ENCODE measurements at regions not wholly inside any gene's neighbourhood (a gene's known extent, or its start where the extent isn't known, plus 50 kb on each side); places are given as distances from the start of the nearest gene placed in this dataset.

DNA sequence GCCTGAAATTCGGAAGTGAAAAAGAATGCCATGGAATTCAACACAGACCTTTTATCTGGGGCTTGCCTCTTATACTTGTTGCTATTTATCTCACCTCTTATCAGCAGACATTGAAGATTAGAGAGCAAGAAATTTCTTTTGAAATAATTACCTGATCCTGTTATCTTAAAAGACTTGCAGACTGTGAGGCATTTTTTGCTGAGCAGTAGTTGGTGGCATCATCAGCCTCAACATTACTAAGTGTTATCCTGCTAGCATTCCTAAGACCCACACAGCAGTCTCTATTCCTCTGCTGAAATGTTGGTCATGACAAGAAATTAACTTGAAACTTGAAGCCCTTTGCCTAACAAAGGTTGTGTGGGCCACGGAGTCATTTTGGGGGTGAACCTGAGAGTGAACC, 186.5 kb downstream of the TRIB2 start:
- no peak overlapping the region for H3K4me3 ChIP-seq (replicated peaks; ENCODE audit: low read depth, low read length)
- no peak for DNase-seq (ENCODE audit: low read depth)
- TF ChIP-seq, protein P1, sequence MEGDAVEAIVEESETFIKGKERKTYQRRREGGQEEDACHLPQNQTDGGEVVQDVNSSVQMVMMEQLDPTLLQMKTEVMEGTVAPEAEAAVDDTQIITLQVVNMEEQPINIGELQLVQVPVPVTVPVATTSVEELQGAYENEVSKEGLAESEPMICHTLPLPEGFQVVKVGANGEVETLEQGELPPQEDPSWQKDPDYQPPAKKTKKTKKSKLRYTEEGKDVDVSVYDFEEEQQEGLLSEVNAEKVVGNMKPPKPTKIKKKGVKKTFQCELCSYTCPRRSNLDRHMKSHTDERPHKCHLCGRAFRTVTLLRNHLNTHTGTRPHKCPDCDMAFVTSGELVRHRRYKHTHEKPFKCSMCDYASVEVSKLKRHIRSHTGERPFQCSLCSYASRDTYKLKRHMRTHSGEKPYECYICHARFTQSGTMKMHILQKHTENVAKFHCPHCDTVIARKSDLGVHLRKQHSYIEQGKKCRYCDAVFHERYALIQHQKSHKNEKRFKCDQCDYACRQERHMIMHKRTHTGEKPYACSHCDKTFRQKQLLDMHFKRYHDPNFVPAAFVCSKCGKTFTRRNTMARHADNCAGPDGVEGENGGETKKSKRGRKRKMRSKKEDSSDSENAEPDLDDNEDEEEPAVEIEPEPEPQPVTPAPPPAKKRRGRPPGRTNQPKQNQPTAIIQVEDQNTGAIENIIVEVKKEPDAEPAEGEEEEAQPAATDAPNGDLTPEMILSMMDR (IDR thresholded peaks at IDR 0.05; ENCODE audit: low read length, missing control alignments) = no peak

DNA sequence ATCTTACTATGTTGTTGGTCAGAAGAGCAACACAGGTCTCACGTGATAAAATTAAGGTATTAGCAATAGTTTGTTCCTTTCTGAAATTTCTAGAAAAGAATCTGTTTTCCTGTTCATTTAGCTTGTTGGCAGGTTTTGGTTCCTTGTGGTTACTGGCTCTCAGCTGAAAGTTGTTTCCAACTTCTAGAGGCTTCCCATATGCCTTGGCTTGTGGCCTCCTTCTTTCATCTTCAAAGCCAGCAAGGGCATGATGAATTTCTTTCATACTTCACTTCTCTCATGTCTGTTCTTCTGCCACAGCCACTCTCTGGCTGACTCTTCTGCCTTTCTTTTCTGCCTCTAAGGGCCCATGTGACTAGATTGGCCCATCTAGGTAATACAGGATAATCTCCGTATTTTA, 193.7 kb downstream of the TRIB2 start:
- TF ChIP-seq, protein P1 (IDR thresholded peaks at IDR 0.05; ENCODE audit: low read length, missing control alignments) = no peak
- DNase-seq (ENCODE audit: low read depth) = no peak
- no peak overlapping the region for H3K4me3 ChIP-seq (replicated peaks; ENCODE audit: low read depth, low read length)

DNA sequence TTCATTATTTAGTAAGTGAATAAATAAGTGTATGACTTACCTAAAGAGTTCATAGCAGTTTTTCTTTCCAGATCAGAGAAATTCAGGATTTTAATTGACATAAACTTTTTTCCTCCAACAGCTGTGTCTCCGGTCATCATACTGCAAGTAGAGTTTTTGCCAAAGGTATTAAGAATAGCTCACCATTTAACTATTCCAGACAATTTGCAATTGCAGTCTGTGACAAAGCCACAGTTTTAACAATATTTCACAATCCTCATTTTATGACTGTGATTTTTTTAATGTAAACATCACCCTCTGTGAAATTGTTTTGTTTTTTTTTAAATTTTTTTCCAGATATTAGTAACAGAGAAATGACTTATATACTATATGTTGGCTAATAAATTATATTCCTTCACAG, 199.1 kb downstream of the TRIB2 start:
- H3K4me3 ChIP-seq (replicated peaks; ENCODE audit: low read depth, low read length) = no peak overlapping the region

DNA sequence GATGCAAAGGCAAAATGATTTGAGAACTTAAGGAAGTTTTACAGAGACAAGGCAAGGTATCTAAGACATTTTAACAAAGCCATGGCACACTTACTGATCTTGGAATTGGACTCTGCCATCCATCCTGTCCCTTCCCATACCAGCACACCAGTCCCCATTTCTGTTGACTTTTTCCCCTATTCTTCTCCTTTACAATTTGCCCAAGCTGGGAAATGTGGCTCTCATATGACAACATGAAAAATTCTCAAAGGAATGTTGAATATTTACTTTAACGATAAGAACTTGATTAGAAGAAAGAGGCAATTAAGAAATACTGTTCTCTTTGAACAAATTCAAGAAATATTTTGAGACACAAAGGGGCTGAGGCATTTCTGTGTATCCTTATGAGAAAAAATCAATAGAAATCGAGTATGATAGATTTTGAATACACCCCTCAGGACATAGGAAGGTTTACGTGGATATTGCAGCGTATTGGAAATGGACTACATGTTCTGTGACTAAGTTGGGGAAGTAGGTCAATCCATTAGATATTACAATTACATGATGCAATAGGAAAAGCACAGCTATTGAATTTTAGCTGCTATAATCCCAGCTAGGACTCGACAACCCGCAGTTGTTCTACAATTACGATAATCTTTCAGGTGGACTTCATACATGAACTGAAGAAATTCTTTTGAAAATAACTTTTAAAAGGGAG, 201.6 kb downstream of the TRIB2 start:
- TF ChIP-seq, protein P1 (IDR thresholded peaks at IDR 0.05; ENCODE audit: low read length, missing control alignments) = no peak
- H3K4me3 ChIP-seq (replicated peaks; ENCODE audit: low read depth, low read length) = no peak overlapping the region
- peak; percentile 72 for DNase-seq (ENCODE audit: low read depth)

More for the DNA sequence above, 199.1 kb downstream of the TRIB2 start:
- TF ChIP-seq, protein P1 (IDR thresholded peaks at IDR 0.05; ENCODE audit: low read length, missing control alignments) = no peak
- peak; percentile 33 for DNase-seq (ENCODE audit: low read depth)

DNA sequence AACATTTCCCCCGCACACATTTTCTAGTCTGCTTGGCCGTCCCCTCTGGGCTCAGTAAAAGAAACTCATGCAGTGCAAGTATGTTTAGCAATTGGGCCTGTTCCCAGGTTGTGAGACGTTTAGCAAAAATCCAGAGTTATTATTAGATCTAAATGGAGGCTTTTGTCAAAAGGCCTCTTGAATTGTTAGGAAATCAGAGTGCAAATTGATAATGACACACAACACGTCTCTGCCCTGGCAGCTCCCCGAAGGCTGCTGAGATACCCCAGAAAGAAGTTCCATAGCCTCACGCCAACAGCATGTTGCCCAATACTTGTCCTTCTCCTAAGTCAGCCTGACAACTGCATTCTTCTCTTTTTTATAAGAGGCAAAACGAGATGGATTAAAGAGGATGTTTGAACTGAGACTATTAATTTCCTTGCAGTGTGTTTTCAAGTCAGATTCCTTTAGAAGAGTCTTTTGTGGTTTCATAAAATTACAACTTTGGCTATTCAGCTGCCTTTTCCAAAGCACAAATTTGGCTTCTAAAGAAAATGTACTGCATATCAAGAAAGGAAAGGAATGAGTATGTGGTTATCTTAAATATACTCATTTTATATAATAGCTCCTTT, 202.2 kb downstream of the TRIB2 start:
- peak; percentile 95 for DNase-seq (ENCODE audit: low read depth)
- H3K4me3 ChIP-seq (replicated peaks; ENCODE audit: low read depth, low read length) = no peak overlapping the region
- TF ChIP-seq, protein P1 (IDR thresholded peaks at IDR 0.05; ENCODE audit: low read length, missing control alignments) = no peak

DNA sequence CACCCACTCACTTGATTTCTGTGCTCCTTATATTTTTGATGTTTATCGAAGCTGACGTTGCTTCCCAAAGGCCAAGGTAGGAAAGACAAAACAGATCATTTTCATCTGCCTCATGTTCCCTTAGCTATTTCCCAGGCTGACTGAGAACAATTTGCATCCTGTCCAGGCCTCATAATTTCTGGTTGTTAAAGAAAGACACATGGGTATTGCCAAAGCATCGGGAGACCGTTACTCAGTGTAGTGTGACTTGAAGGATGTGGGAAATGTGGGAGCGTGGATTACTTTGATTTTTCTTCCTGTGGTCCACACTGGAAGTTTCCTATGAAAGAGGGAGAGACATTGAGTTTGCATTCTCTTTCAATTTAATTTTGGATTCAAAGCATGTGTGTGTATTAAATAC, 204.6 kb downstream of the TRIB2 start:
- no peak for DNase-seq (ENCODE audit: low read depth)
- TF ChIP-seq, protein P1 (IDR thresholded peaks at IDR 0.05; ENCODE audit: low read length, missing control alignments) = no peak
- H3K4me3 ChIP-seq (replicated peaks; ENCODE audit: low read depth, low read length) = no peak overlapping the region
